NT2/D1 (cell line): ENCODE measurements at regions not wholly inside any gene's neighbourhood (a gene's known extent, or its start where the extent isn't known, plus 50 kb on each side); places are given as distances from the start of the nearest gene placed in this dataset.

Experiments
- YY1 ChIP-seq: IDR thresholded peaks from 2 replicates; pipeline ENCODE4 v1.6.1; 2011; ENCODE audit not compliant: insufficient read length, insufficient read depth
- ZNF274 ChIP-seq: IDR thresholded peaks from 2 replicates; pipeline ENCODE4 v1.6.1; 2011; ENCODE audit warnings: mild to moderate bottlenecking, low read depth, low read length

GRCh38 chr4:189500970-189501369, 439.7 kb upstream of the FRG1 start:
- TF ChIP-seq YY1 (no peak), ZNF274 (no peak)
